ENCODE measurements at regions not wholly inside any gene's neighbourhood (a gene's known extent, or its start where the extent isn't known, plus 50 kb on each side); places are given as distances from the start of the nearest gene placed in this dataset.
A peak's percentile ranks its signal among the peaks of the same experiment; 100 is the strongest.
"Not testable (repeated sequence)": the region's sequence is repeated elsewhere in the genome, so short reads cannot be mapped to it uniquely, and the experiment has no call there.

DNA sequence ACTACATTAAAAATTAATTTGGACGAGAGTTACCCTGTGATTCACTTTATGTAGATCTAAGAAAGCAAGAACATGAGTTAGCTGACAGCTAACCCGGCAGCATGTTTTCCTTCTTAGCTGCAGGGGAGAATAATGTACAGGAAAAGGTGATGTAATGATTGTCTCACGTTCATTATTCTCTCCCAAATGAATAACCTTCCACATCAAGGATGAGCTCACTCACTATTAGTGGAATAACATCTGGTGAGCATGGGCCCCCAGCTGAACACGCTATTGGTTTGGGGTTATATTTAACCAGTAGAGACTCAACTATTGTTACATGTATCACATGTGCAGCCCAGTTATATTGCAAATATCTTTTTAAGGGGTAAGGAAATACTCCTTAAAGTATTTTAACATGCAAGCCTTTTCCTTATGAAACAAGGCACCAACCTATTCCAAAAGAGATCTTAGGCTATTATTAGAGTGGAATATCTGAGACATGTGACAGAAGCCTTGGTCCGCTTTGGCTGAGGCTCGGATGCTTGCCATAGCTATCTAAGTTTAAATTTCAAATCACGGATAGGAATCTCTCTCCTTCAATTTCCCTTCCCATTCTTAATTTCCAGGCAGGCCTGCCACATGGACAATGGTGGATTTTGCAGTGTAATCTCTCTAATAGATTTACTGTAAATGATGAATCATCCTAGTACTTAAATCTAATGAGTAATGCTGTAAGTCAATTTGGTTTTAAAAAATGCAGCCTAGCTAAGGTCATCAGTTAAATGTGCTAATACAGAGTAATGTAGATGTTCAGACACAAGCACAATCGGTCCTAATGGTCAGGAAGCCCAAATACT, 99.0 kb upstream of the OTUD4 start:
- peaks cover 3% of the 10 kb centered on the region; the same call in 1 of the 2 replicates for H3K4me1 ChIP-seq (ENCODE audit: control insufficient read depth, insufficient read depth, low read length)
- H3K9me3 ChIP-seq (ENCODE audit: control insufficient read depth, insufficient read depth, low read length) = no peaks in the 10 kb centered on the region
- no peaks in the 10 kb centered on the region for H3K36me3 ChIP-seq (ENCODE audit: control insufficient read depth, insufficient read depth, low read length)
- no peaks in the 10 kb centered on the region for H3K27me3 ChIP-seq (ENCODE audit: control insufficient read depth, insufficient read depth, low read length)
- no peak overlapping the region for H3K4me3 ChIP-seq (ENCODE audit: low read depth, low read length)
- no peak overlapping the region for H3K9ac ChIP-seq (ENCODE audit: low read depth, low read length)
- H3K27ac ChIP-seq (ENCODE audit: low read depth, low read length) = no peak overlapping the region

DNA sequence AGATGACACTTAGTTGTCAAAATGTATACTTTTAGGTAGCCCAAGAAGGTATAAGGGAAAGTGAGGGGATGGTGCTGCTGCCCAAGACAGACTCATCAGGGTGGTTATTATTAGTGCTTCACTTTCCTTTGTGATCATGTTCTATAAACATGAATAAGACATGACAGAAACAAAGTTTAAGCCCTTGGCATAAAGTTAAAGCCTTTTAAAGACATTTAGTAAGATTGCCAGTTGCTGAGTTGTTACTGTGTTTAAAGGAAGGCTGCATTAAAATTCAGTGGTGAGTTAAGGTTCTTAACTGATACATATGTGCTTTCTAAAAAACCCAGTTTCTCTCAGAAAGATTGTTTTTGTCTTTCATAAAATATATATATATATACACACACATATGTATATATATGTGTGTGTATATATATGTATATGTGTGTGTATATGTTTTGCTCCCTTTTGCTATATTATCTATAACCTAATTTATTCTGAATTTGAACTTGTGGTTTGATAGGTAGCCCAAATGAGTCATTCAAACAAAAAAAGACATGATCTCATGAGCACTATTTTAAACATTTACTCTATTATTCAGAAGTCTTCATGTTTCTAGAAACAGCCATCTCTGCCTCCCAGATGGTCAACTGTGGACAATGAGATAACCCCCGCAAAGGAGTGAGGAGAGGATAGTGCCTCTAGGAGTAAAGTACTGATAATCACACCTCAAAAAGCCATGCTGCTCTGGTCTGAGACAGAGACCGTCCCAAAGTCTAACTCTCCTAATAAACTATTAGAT, 98.1 kb upstream of the OTUD4 start:
- Histone ChIP-seq H3K4me3 (ENCODE audit: low read depth, low read length) (no peak overlapping the region), H3K9ac (ENCODE audit: low read depth, low read length) (no peak overlapping the region), H3K27ac (ENCODE audit: low read depth, low read length) (no peak overlapping the region)

DNA sequence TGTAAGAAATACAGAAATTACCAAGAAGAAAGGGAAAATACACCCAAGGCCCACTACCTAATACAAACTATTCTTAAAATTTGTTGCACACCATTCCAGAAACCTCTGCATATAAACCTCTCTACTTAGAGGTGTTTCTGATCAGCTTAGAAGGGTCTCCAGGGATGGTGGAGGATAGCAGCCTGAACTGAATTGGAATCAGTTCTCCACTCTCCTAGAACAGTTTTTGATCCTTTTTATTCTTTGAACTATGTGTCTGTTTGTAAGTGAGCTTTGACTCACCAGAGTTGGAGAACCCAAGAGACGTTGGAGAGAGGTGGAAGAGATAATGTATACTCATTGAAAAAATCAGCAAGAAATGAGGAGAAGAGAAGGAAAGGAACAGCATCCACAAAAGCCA, 96.6 kb upstream of the OTUD4 start:
- Histone ChIP-seq H3K27me3 (ENCODE audit: control insufficient read depth, insufficient read depth, low read length) (no peaks in the 10 kb centered on the region), H3K27ac (ENCODE audit: low read depth, low read length) (no peak overlapping the region), H3K36me3 (ENCODE audit: control insufficient read depth, insufficient read depth, low read length) (no peaks in the 10 kb centered on the region), H3K9ac (ENCODE audit: low read depth, low read length) (no peak overlapping the region), H3K4me3 (ENCODE audit: low read depth, low read length) (no peak overlapping the region), H3K4me1 (ENCODE audit: control insufficient read depth, insufficient read depth, low read length) (no peaks in the 10 kb centered on the region), H3K9me3 (ENCODE audit: control insufficient read depth, insufficient read depth, low read length) (no peaks in the 10 kb centered on the region)

More for the DNA sequence above, 98.1 kb upstream of the OTUD4 start:
- Histone ChIP-seq H3K9me3 (ENCODE audit: control insufficient read depth, insufficient read depth, low read length) (no peaks in the 10 kb centered on the region), H3K27me3 (ENCODE audit: control insufficient read depth, insufficient read depth, low read length) (no peaks in the 10 kb centered on the region), H3K4me1 (ENCODE audit: control insufficient read depth, insufficient read depth, low read length) (no peaks in the 10 kb centered on the region), H3K36me3 (ENCODE audit: control insufficient read depth, insufficient read depth, low read length) (no peaks in the 10 kb centered on the region)

DNA sequence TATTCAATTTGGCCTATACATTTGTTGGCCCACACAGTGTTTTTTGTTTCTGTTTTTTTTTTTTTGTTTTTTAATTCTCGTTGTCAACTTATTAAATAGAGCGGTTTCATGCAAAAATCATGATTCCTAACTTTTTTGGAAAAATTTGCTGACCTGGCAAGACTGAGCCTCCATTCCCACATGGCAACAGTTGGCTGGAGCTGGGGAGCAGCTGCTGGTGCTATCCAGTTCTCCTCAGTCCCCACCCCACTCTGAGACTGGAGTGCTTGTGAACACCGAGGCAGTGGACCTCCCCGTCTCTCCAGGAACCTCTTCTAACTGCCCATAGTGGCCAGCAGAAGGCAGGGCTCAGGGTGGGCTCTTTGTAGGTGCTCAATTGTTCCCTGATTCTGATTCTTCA, 95.7 kb upstream of the OTUD4 start:
- no peak overlapping the region for H3K27ac ChIP-seq (ENCODE audit: low read depth, low read length)
- no peak overlapping the region for H3K4me3 ChIP-seq (ENCODE audit: low read depth, low read length)
- H3K9ac ChIP-seq (ENCODE audit: low read depth, low read length) = no peak overlapping the region
- no peaks in the 10 kb centered on the region for H3K9me3 ChIP-seq (ENCODE audit: control insufficient read depth, insufficient read depth, low read length)
- H3K4me1 ChIP-seq (ENCODE audit: control insufficient read depth, insufficient read depth, low read length) = no peaks in the 10 kb centered on the region
- no peaks in the 10 kb centered on the region for H3K36me3 ChIP-seq (ENCODE audit: control insufficient read depth, insufficient read depth, low read length)
- H3K27me3 ChIP-seq (ENCODE audit: control insufficient read depth, insufficient read depth, low read length) = no peaks in the 10 kb centered on the region

DNA sequence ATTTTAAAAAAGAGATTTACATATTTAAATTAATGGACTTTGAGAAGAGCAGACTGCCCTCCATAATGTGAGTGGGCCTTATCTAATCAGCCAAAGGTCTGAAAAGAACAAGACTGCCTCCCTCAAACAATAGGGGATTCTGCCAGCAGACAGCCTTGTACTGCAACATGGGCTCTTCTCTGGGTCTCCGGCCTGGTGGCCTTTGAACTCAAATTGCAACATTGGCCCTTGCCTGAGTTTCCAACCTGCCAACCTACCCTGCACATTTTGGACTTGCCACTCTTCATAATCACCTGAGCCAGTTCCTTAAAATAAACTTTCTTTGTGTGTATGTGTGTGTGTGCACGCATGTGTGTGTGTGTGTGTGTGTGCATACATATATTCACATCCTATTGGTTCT, 90.8 kb upstream of the OTUD4 start:
- no peaks in the 10 kb centered on the region for H3K27me3 ChIP-seq (ENCODE audit: control insufficient read depth, insufficient read depth, low read length)
- H3K4me1 ChIP-seq (ENCODE audit: control insufficient read depth, insufficient read depth, low read length) = no peaks in the 10 kb centered on the region
- no peak overlapping the region for H3K27ac ChIP-seq (ENCODE audit: low read depth, low read length)
- H3K9me3 ChIP-seq (ENCODE audit: control insufficient read depth, insufficient read depth, low read length) = no peaks in the 10 kb centered on the region
- no peak overlapping the region for H3K4me3 ChIP-seq (ENCODE audit: low read depth, low read length)
- H3K9ac ChIP-seq (ENCODE audit: low read depth, low read length) = no peak overlapping the region
- H3K36me3 ChIP-seq (ENCODE audit: control insufficient read depth, insufficient read depth, low read length) = no peaks in the 10 kb centered on the region

DNA sequence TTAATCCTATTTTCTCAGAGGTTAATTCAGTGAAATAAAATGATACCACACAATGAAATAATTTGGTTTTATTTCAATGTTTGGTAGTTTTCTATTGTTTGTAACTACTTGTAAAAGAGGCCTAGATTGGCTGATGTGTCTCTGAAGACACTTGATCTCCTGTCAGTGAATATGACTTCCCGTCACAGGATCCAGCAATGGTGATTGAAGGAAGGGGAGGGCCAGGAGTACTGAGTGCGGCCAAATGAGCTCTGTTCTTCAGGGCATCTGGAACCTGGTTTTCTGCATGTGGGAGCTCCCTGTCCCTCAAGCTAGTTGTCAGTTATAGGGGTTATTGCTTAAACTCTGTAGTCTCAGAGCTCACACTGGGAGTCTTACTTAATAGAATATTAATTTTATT, 86.5 kb upstream of the OTUD4 start:
- Histone ChIP-seq H3K9ac (ENCODE audit: low read depth, low read length) (no peak overlapping the region), H3K27ac (ENCODE audit: low read depth, low read length) (no peak overlapping the region), H3K9me3 (ENCODE audit: control insufficient read depth, insufficient read depth, low read length) (no peaks in the 10 kb centered on the region), H3K4me1 (ENCODE audit: control insufficient read depth, insufficient read depth, low read length) (no peaks in the 10 kb centered on the region), H3K36me3 (ENCODE audit: control insufficient read depth, insufficient read depth, low read length) (no peaks in the 10 kb centered on the region), H3K27me3 (ENCODE audit: control insufficient read depth, insufficient read depth, low read length) (no peaks in the 10 kb centered on the region), H3K4me3 (ENCODE audit: low read depth, low read length) (no peak overlapping the region)

DNA sequence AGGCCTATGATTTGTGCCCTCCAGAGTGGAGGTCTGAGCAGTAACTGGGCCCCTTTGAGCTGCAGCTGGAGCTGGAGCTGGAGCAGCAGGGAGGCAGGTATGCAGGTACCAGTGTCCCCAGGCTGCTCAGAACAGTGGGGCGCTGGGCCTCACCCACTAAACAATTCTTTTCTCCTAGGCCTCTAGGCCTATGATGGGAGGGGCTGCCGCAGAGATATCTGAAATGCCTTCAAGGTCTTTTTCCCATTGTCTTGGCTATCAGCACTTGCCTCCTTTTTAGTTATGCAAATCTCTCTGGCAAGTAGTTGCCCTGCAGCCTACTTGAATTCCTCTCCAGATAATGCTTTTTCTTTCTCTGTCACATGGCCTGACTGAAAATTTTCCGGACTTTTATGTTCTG, 79.7 kb upstream of the OTUD4 start:
- H3K4me1 ChIP-seq (ENCODE audit: control insufficient read depth, insufficient read depth, low read length) = no peaks in the 10 kb centered on the region
- no peak overlapping the region for H3K4me3 ChIP-seq (ENCODE audit: low read depth, low read length)
- no peak overlapping the region for H3K9ac ChIP-seq (ENCODE audit: low read depth, low read length)
- no peaks in the 10 kb centered on the region for H3K36me3 ChIP-seq (ENCODE audit: control insufficient read depth, insufficient read depth, low read length)
- peak overlapping the region; percentile 80 for H3K27ac ChIP-seq (ENCODE audit: low read depth, low read length)
- no peaks in the 10 kb centered on the region for H3K27me3 ChIP-seq (ENCODE audit: control insufficient read depth, insufficient read depth, low read length)
- peaks cover 7% of the 10 kb centered on the region for H3K9me3 ChIP-seq (ENCODE audit: control insufficient read depth, insufficient read depth, low read length)

DNA sequence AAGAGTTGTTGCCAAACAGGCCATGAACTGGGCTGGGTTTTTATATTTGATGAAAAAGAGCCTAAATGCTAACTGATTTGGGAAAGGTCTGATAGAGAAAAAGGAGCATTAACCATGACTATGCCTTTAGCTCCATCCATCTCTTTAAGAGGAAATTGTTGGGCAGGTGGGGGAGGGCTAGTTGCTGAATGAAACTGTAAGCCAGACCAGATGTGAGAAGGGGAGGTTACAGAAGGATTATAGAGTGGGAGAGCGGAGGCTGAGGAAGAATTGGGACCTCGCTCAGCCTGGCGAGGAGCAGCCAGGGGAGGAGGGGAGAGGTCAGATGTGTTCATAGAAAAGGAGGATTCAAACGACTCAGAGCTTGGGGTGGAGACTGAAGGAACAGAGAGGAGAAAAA, 74.9 kb upstream of the OTUD4 start:
- not testable (repeated sequence) for H3K4me3 ChIP-seq (ENCODE audit: low read depth, low read length); H3K27me3 ChIP-seq (ENCODE audit: control insufficient read depth, insufficient read depth, low read length); H3K9ac ChIP-seq (ENCODE audit: low read depth, low read length); H3K27ac ChIP-seq (ENCODE audit: low read depth, low read length); H3K9me3 ChIP-seq (ENCODE audit: control insufficient read depth, insufficient read depth, low read length); H3K36me3 ChIP-seq (ENCODE audit: control insufficient read depth, insufficient read depth, low read length); H3K4me1 ChIP-seq (ENCODE audit: control insufficient read depth, insufficient read depth, low read length)

DNA sequence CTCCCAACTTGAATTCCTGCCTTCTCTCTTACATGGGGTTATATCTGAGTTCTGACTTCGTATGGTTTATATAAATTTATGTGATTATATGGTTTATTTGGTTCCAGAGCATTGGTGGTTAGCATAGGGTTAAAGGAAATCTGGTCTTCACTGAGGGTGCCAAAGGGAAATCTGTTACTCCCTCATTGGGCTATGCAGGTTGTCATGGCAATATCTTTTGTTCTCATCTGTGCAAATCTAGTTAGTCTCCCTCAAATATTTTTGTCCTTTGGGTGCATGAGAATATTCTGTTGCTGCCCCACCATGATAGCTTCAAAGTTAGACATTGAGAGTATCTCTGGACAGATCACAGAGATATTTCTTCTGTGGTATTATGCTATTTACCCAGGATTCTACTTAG, 71.8 kb upstream of the OTUD4 start:
- Histone ChIP-seq H3K4me1 (ENCODE audit: control insufficient read depth, insufficient read depth, low read length) (no peaks in the 10 kb centered on the region), H3K9ac (ENCODE audit: low read depth, low read length) (no peak overlapping the region), H3K36me3 (ENCODE audit: control insufficient read depth, insufficient read depth, low read length) (no peaks in the 10 kb centered on the region), H3K27me3 (ENCODE audit: control insufficient read depth, insufficient read depth, low read length) (no peaks in the 10 kb centered on the region), H3K9me3 (ENCODE audit: control insufficient read depth, insufficient read depth, low read length) (no peaks in the 10 kb centered on the region), H3K27ac (ENCODE audit: low read depth, low read length) (no peak overlapping the region), H3K4me3 (ENCODE audit: low read depth, low read length) (no peak overlapping the region)

DNA sequence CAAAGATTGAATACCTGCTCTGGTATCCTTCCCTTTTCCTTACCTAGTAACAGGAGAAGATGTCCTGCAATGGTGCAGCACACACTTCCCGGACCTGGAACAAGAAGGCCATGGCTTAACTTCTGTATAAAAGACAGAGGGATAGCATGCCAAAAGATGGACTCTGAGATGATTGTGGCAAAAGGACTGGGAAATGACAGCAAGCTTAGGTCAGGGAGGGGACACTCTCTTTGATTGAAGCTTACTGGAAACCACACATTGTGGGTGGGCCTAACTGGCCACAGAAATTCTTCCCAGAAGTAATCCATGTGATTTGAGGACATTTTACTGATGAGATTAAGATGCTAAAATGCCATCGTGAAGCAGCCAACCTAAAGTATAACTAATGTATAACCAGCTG, 71.0 kb upstream of the OTUD4 start:
- Histone ChIP-seq H3K4me1 (ENCODE audit: control insufficient read depth, insufficient read depth, low read length) (no peaks in the 10 kb centered on the region), H3K27me3 (ENCODE audit: control insufficient read depth, insufficient read depth, low read length) (no peaks in the 10 kb centered on the region), H3K36me3 (ENCODE audit: control insufficient read depth, insufficient read depth, low read length) (no peaks in the 10 kb centered on the region), H3K4me3 (ENCODE audit: low read depth, low read length) (no peak overlapping the region), H3K9me3 (ENCODE audit: control insufficient read depth, insufficient read depth, low read length) (no peaks in the 10 kb centered on the region), H3K9ac (ENCODE audit: low read depth, low read length) (no peak overlapping the region), H3K27ac (ENCODE audit: low read depth, low read length) (no peak overlapping the region)

DNA sequence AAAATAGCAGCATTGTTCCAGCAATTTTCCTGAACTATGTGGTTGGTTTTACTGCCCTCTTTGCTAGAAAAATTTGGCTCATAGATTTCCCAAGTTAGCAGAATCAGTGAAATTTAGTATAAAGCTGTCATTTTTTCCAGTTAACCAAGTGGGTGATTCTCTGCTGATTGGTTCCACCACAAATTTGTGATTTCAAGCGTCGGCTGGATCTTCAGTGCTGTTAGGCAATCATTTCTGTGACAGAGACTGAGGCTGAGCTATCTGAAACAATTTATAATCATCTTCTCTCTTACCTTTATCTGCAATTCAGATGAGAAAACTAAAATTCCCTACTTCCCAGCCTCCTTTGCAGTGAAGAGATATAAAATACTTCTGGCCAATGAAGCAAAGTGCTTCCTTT, 68.6 kb upstream of the OTUD4 start:
- H3K4me1 ChIP-seq (ENCODE audit: control insufficient read depth, insufficient read depth, low read length) = no peaks in the 10 kb centered on the region
- no peak overlapping the region for H3K4me3 ChIP-seq (ENCODE audit: low read depth, low read length)
- H3K27ac ChIP-seq (ENCODE audit: low read depth, low read length) = no peak overlapping the region
- H3K27me3 ChIP-seq (ENCODE audit: control insufficient read depth, insufficient read depth, low read length) = no peaks in the 10 kb centered on the region
- H3K9me3 ChIP-seq (ENCODE audit: control insufficient read depth, insufficient read depth, low read length) = no peaks in the 10 kb centered on the region
- H3K9ac ChIP-seq (ENCODE audit: low read depth, low read length) = no peak overlapping the region
- H3K36me3 ChIP-seq (ENCODE audit: control insufficient read depth, insufficient read depth, low read length) = no peaks in the 10 kb centered on the region

All from HUES48 (cell line).